GM23248 (cell line): ENCODE measurements at regions not wholly inside any gene's neighbourhood (a gene's known extent, or its start where the extent isn't known, plus 50 kb on each side); places are given as distances from the start of the nearest gene placed in this dataset.

Source experiments
- EZH2 ChIP-seq: fragments of 200-600 bp; sonication (generic); IDR thresholded peaks from 2 replicates; pipeline ENCODE4 v1.6.1; 2018; ENCODE audit warnings: antibody characterized with exemption, mild to moderate bottlenecking; ENCODE audit not compliant: insufficient read depth, poor library complexity, severe bottlenecking
- EZH2phosphoT487 ChIP-seq: fragments of 200-600 bp; sonication (generic); IDR thresholded peaks from 2 replicates; pipeline ENCODE4 v1.6.1; 2018; ENCODE audit warnings: antibody characterized with exemption, moderate library complexity, mild to moderate bottlenecking, low read depth; ENCODE audit not compliant: insufficient read depth

GRCh38 chr15:72908713-72909112 is 125.2 kb upstream of the ADPGK start:
- no peak for TF ChIP-seq EZH2
- no peak for TF ChIP-seq EZH2phosphoT487
